CD14-positive monocyte (primary cell): ENCODE measurements at regions not wholly inside any gene's neighbourhood (a gene's known extent, or its start where the extent isn't known, plus 50 kb on each side); places are given as distances from the start of the nearest gene placed in this dataset.
A peak's percentile ranks its signal among the peaks of the same experiment; 100 is the strongest.

Experiments used
- DNase-seq, 3 donors: peaks; one replicate each; pipeline ENCODE4 v3.0.0-alpha.2; 2011 to 2022
- H2AFZ ChIP-seq: 2 replicates; pipeline ENCODE4 v1.6.0; 2012; ENCODE audit warnings: mild to moderate bottlenecking, low read depth, low read length, inconsistent platforms; ENCODE audit not compliant: insufficient read depth, poor library complexity, severe bottlenecking
- H3K27ac ChIP-seq, 2 donors: 1 replicate in 1 of 2; 2 replicates in 1 of 2; pipeline ENCODE4 v1.5.1; 2012 to 2013; ENCODE audit warnings: low read length in 2 of 2, control low read depth in 1 of 2, inconsistent platforms in 1 of 2, low read depth in 1 of 2, mild to moderate bottlenecking in 1 of 2
- H3K27me3 ChIP-seq, 2 donors: one replicate each; pipeline versions ENCODE4 v1.6.0 to v1.6.1; 2011 to 2013; ENCODE audit warnings: low read length in 2 of 2; ENCODE audit not compliant: control insufficient read depth in 2 of 2, insufficient read depth in 2 of 2
- H3K36me3 ChIP-seq, 2 donors: replicated peaks in 1 of 2; 1 replicate in 1 of 2; 2 replicates in 1 of 2; pipeline versions ENCODE4 v1.5.1 to v1.6.1; 2012 to 2013; ENCODE audit warnings: low read length in 2 of 2, control low read depth in 1 of 2, inconsistent platforms in 1 of 2, mild to moderate bottlenecking in 1 of 2; ENCODE audit not compliant: insufficient read depth in 2 of 2, control insufficient read depth in 1 of 2
- H3K4me1 ChIP-seq, 2 donors: 1 replicate in 1 of 2; 2 replicates in 1 of 2; pipeline versions ENCODE4 v1.5.1 to v1.6.1; 2012 to 2013; ENCODE audit warnings: low read length in 2 of 2, control low read depth in 1 of 2, inconsistent platforms in 1 of 2, mild to moderate bottlenecking in 1 of 2, moderate library complexity in 1 of 2; ENCODE audit not compliant: insufficient read depth in 2 of 2, control insufficient read depth in 1 of 2
- H3K4me2 ChIP-seq: replicated peaks from 2 replicates; pipeline ENCODE3; 2012; ENCODE audit warnings: low read length, moderate library complexity, mild to moderate bottlenecking; ENCODE audit not compliant: poor library complexity, severe bottlenecking; ENCODE audit errors: extremely low read depth
- H3K4me3 ChIP-seq, 3 experiments: fragments of 200-600 bp in 1 of 3; sonication (generic) in 1 of 3; replicated peaks in 1 of 3; 1 replicate in 2 of 3; 2 replicates in 1 of 3; pipeline ENCODE4 v1.5.1; 2011 to 2013; ENCODE audit warnings: low read length in 3 of 3, mild to moderate bottlenecking in 3 of 3, control low read depth in 2 of 3, low read depth in 2 of 3, inconsistent platforms in 1 of 3, moderate library complexity in 1 of 3
- H3K79me2 ChIP-seq: 2 replicates; pipeline ENCODE4 v1.6.0; 2012; ENCODE audit warnings: mild to moderate bottlenecking, control low read depth, inconsistent platforms, low read length, moderate library complexity; ENCODE audit not compliant: insufficient read depth
- H3K9ac ChIP-seq: 2 replicates; pipeline ENCODE4 v1.6.0; 2017; ENCODE audit warnings: low read length, mild to moderate bottlenecking; ENCODE audit not compliant: insufficient read depth, poor library complexity, severe bottlenecking
- H3K9me3 ChIP-seq, 2 donors: replicated peaks in 1 of 2; 1 replicate in 1 of 2; 2 replicates in 1 of 2; pipeline versions ENCODE4 v1.5.1 to v1.6.1; 2012 to 2013; ENCODE audit warnings: low read length in 2 of 2, control low read depth in 1 of 2; ENCODE audit not compliant: control insufficient read depth in 1 of 2, insufficient read depth in 1 of 2
- H4K20me1 ChIP-seq: 2 replicates; pipeline ENCODE4 v1.6.0; 2012; ENCODE audit warnings: mild to moderate bottlenecking, low read length, control low read depth, moderate library complexity; ENCODE audit not compliant: insufficient read depth
- H3K27ac Mint-ChIP-seq, 7 donors: one replicate each; pipeline ENCODE4 v1.8.0; 2020; ENCODE audit warnings: mild to moderate bottlenecking in 7 of 7, mixed read lengths in 7 of 7, moderate library complexity in 6 of 7, inconsistent platforms in 2 of 7
- H3K27me3 Mint-ChIP-seq, 3 donors: one replicate each; pipeline ENCODE4 v1.8.0; 2021 to 2022; ENCODE audit warnings: low read depth in 3 of 3, mild to moderate bottlenecking in 3 of 3, mixed read lengths in 3 of 3, moderate library complexity in 3 of 3, inconsistent platforms in 1 of 3
- H3K36me3 Mint-ChIP-seq, 2 donors: one replicate each; pipeline ENCODE4 v1.8.0; 2020; ENCODE audit warnings: mixed read lengths in 2 of 2, inconsistent platforms in 1 of 2, mild to moderate bottlenecking in 1 of 2
- H3K4me1 Mint-ChIP-seq: one replicate; pipeline ENCODE4 v1.8.0; 2020; ENCODE audit warnings: mild to moderate bottlenecking, mixed read lengths
- H3K4me3 Mint-ChIP-seq, 2 donors: one replicate each; pipeline ENCODE4 v1.8.0; 2020; ENCODE audit warnings: mild to moderate bottlenecking in 2 of 2, mixed read lengths in 2 of 2, moderate library complexity in 1 of 2
- H3K9me3 Mint-ChIP-seq, 7 donors: one replicate each; pipeline ENCODE4 v1.8.0; 2020 to 2022; ENCODE audit warnings: mixed read lengths in 7 of 7, mild to moderate bottlenecking in 6 of 7, moderate library complexity in 6 of 7, inconsistent platforms in 2 of 7
- WGBS: methylation state at CpG from one replicate; pipeline ENCODE4 v1.1.5; 2013; ENCODE audit warnings: missing lambda C conversion rate; ENCODE audit not compliant: insufficient coverage; 5-methylcytosine and 5-hydroxymethylcytosine counted together
- intact Hi-C, 2 donors: fragments of 100-400 bp; cut with micrococcal nuclease; formaldehyde crosslinking; loops; one replicate each; pipeline versions ENCODE4 v1.15.0 to v1.15.1; 2023
- TF ChIP-seq, protein P1 (sequence below): fragments of 200-600 bp; IDR thresholded peaks from one replicate; pipeline ENCODE4 v1.8.0; 2022; ENCODE audit warnings: antibody characterized with exemption, mild to moderate bottlenecking

DNA sequence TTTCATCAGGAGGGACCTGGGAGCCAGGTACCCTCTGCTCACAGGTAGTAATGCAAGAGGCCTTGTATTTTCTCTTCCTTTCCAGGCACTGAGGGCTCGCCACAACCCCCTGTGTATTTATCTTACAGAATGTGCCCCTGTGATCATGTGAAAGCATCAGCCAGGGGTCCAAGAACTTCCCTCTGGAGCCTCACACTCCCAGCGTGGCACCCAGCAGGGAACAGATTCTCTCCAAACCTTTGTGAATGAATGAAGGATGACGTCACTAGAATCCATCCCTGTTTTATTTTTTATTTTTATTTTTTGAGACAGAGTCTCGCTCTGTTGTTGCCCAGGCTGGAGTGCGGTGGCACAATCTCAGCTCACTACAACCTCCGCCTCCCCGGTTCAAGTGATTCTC lies 107.3 kb upstream of the IER5L start:
- Histone ChIP-seq H3K4me3 (no peak overlapping the region), H2AFZ (no peak overlapping the region), H3K4me2 (no peak overlapping the region), H3K27me3 (peaks cover 0 to under 1% of the 10 kb centered on the region in 2 donors), H3K9me3 (no peaks in the 10 kb centered on the region), H3K9ac (no peak overlapping the region), H3K79me2 (peaks cover 26% of the 10 kb centered on the region), H3K36me3 (peaks cover 16 to 24% of the 10 kb centered on the region in 2 donors), H4K20me1 (peaks cover 23% of the 10 kb centered on the region), H3K27ac (no peak overlapping the region), H3K4me1 (peaks cover 25 to 29% of the 10 kb centered on the region in 2 donors)
- Mint-ChIP-seq H3K36me3 (peaks cover 17 to 27% of the 10 kb centered on the region in 2 donors), H3K27ac (peak overlapping the region in 2 of 7 donors; percentile 21 to 68), H3K4me3 (no peak overlapping the region), H3K9me3 (peaks cover 0 to 1% (median 0%) of the 10 kb centered on the region in 7 donors), H3K4me1 (peaks cover 28% of the 10 kb centered on the region), H3K27me3 (peaks cover 5 to 15% (median 12%) of the 10 kb centered on the region in 3 donors)
- intact Hi-C loops = no loop called here
- WGBS = no CpG with 5 or more reads among the region's 7 CpGs
- TF ChIP-seq, protein P1, sequence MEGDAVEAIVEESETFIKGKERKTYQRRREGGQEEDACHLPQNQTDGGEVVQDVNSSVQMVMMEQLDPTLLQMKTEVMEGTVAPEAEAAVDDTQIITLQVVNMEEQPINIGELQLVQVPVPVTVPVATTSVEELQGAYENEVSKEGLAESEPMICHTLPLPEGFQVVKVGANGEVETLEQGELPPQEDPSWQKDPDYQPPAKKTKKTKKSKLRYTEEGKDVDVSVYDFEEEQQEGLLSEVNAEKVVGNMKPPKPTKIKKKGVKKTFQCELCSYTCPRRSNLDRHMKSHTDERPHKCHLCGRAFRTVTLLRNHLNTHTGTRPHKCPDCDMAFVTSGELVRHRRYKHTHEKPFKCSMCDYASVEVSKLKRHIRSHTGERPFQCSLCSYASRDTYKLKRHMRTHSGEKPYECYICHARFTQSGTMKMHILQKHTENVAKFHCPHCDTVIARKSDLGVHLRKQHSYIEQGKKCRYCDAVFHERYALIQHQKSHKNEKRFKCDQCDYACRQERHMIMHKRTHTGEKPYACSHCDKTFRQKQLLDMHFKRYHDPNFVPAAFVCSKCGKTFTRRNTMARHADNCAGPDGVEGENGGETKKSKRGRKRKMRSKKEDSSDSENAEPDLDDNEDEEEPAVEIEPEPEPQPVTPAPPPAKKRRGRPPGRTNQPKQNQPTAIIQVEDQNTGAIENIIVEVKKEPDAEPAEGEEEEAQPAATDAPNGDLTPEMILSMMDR = no peak
- no peak for DNase-seq

DNA sequence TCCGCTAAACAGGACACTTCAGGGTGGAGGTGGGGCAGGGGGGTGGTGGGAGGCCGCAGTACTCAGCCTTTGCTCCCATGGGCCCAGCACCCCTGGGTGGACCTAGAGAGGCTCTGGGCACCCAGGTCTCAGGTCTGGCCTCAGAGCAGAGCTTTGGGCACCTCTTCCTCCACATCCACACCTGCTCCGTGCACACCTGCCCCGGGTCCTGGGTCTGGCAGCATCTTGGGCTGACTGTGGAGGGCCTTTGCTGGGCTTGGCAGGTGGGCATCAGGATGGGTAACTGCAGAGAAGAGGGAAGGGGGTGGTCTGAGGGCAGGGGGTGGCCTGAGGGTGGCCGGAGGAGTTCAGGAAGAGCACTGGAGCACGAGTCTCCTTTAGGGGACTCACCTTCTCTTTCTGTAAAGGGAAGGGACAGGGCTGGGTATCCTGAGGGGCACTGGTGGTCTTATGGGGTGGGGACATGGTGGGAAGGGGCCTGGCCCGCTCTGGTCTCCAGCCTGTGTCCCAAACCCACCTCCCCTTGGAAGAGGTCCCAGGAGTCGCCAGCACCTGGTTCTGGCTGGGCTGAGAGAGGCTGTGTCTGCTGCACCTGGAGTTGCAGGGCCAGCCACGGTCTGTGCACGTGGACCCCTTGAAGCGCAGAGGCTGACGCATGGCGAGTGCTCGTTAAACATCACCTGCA lies 106.7 kb upstream of the IER5L start:
- no peak overlapping the region for H3K4me3 ChIP-seq
- Mint-ChIP-seq H3K27ac (peak overlapping the region in 1 of 7 donors; percentile 26), H3K9me3 (no peaks in the 10 kb centered on the region), H3K4me3 (no peak overlapping the region), H3K4me1 (peaks cover 23% of the 10 kb centered on the region), H3K36me3 (peaks cover 17 to 27% of the 10 kb centered on the region in 2 donors), H3K27me3 (peaks cover 0 to 9% (median 6%) of the 10 kb centered on the region in 3 donors)
- no peak overlapping the region for H3K9ac ChIP-seq
- peaks cover 26% of the 10 kb centered on the region for H3K79me2 ChIP-seq
- 98% methylated on average over 10 of the region's 14 CpGs for whole genome bisulfite sequencing
- H3K36me3 ChIP-seq = peaks cover 16 to 24% of the 10 kb centered on the region in 2 donors
- intact Hi-C loops = no loop called here
- no peak overlapping the region for H2AFZ ChIP-seq
- no peak overlapping the region for H3K4me2 ChIP-seq
- peaks cover 23% of the 10 kb centered on the region for H4K20me1 ChIP-seq
- no peaks in the 10 kb centered on the region for H3K9me3 ChIP-seq
- peaks cover 25 to 29% of the 10 kb centered on the region in 2 donors for H3K4me1 ChIP-seq
- DNase-seq = no peak
- no peak overlapping the region for H3K27ac ChIP-seq
- TF ChIP-seq, protein P1 = no peak
- H3K27me3 ChIP-seq = no peaks in the 10 kb centered on the region
